Fibroblast of the conjunctiva (primary cell): ENCODE measurements at regions not wholly inside any gene's neighbourhood (a gene's known extent, or its start where the extent isn't known, plus 50 kb on each side); places are given as distances from the start of the nearest gene placed in this dataset.

Experiments used
- DNase-seq: peaks from one replicate; pipeline ENCODE4 v3.0.0-alpha.2; 2010; ENCODE audit warnings: low read depth

GRCh38 chr12:39125566-39125965 is 220.2 kb upstream of the CPNE8 start:
- no peak for DNase-seq

GRCh38 chr12:39124768-39125167 is 219.4 kb upstream of the CPNE8 start:
- no peak for DNase-seq

- DNase-seq, result no peak
Observed at GRCh38 chr12:39123580-39124253, 218.3 kb upstream of the CPNE8 start.

GRCh38 chr12:39122562-39123204 is 217.3 kb upstream of the CPNE8 start:
- no peak for DNase-seq

GRCh38 chr12:39116861-39117260 is 211.5 kb upstream of the CPNE8 start:
- no peak for DNase-seq

- no peak for DNase-seq
Observed at GRCh38 chr12:39112064-39112463, 206.7 kb upstream of the CPNE8 start.

GRCh38 chr12:39105111-39105510 is 199.7 kb upstream of the CPNE8 start:
- DNase-seq, result no peak

GRCh38 chr12:39103552-39104165 is 198.3 kb upstream of the CPNE8 start:
- DNase-seq, result peak; percentile 44

GRCh38 chr12:39102474-39103209 is 197.3 kb upstream of the CPNE8 start:
- peak; percentile 3 for DNase-seq

GRCh38 chr12:39095636-39096330 is 190.4 kb upstream of the CPNE8 start:
- DNase-seq, result no peak

GRCh38 chr12:39081910-39082309 is 176.5 kb upstream of the CPNE8 start:
- no peak for DNase-seq

- DNase-seq, result no peak
Observed at GRCh38 chr12:39077226-39077625, 171.8 kb upstream of the CPNE8 start.

- DNase-seq, result no peak
Observed at GRCh38 chr12:39074063-39074462, 168.7 kb upstream of the CPNE8 start.

- DNase-seq, result no peak
Observed at GRCh38 chr12:39072658-39073057, 167.3 kb upstream of the CPNE8 start.

- DNase-seq, result no peak
Observed at GRCh38 chr12:39071611-39072010, 166.2 kb upstream of the CPNE8 start.

- no peak for DNase-seq
Observed at GRCh38 chr12:39070775-39071174, 165.4 kb upstream of the CPNE8 start.

GRCh38 chr12:39065455-39065854 is 160.1 kb upstream of the CPNE8 start:
- no peak for DNase-seq

- DNase-seq, result no peak
Observed at GRCh38 chr12:39064708-39065107, 159.3 kb upstream of the CPNE8 start.

GRCh38 chr12:39062266-39062996 is 157.0 kb upstream of the CPNE8 start:
- DNase-seq, result no peak

GRCh38 chr12:39061576-39061975 is 156.2 kb upstream of the CPNE8 start:
- no peak for DNase-seq

GRCh38 chr12:39048395-39048794 is 143.0 kb upstream of the CPNE8 start:
- DNase-seq, result no peak
